GM23338 (cell line): ENCODE measurements at regions not wholly inside any gene's neighbourhood (a gene's known extent, or its start where the extent isn't known, plus 50 kb on each side); places are given as distances from the start of the nearest gene placed in this dataset.

ENCODE experiments used
- ATAC-seq: fragments of 200-7000 bp; cut with Tn5 transposase; 3 replicates; pipeline ENCODE4 v1.9.1; 2020
- DNase-seq: peaks from one replicate; pipeline ENCODE4 v3.0.0-alpha.2; 2015; ENCODE audit warnings: low spot score
- H2AFZ ChIP-seq: fragments of 200-600 bp; sonication (generic); 2 replicates; pipeline ENCODE4 v1.8.0; 2016; ENCODE audit warnings: antibody characterized with exemption, mild to moderate bottlenecking, moderate library complexity
- H3F3A ChIP-seq: fragments of 200-600 bp; sonication (generic); replicated peaks from 2 replicates; pipeline ENCODE4 v1.8.0; 2017; ENCODE audit warnings: antibody characterized with exemption, mixed run types, low read depth
- H3K27ac ChIP-seq: fragments of 200-600 bp; sonication (generic); 2 replicates; pipeline ENCODE4 v1.6.1; 2016; ENCODE audit warnings: low read depth
- H3K27me3 ChIP-seq: fragments of 200-600 bp; sonication (generic); 2 replicates; pipeline ENCODE4 v1.8.0; 2016; ENCODE audit warnings: mild to moderate bottlenecking, mixed run types, moderate library complexity; ENCODE audit not compliant: insufficient read depth
- H3K36me3 ChIP-seq: fragments of 200-600 bp; sonication (generic); 2 replicates; pipeline ENCODE4 v1.8.0; 2016; ENCODE audit warnings: mild to moderate bottlenecking; ENCODE audit not compliant: insufficient read depth
- H3K4me1 ChIP-seq: fragments of 200-600 bp; sonication (generic); 2 replicates; pipeline ENCODE4 v1.8.0; 2016; ENCODE audit warnings: mild to moderate bottlenecking, moderate library complexity; ENCODE audit not compliant: insufficient read depth
- H3K4me2 ChIP-seq: fragments of 200-600 bp; sonication (generic); 2 replicates; pipeline ENCODE4 v1.7.1; 2017; ENCODE audit warnings: mixed run types
- H3K4me3 ChIP-seq: fragments of 200-600 bp; sonication (generic); 2 replicates; pipeline ENCODE4 v1.6.1; 2016; ENCODE audit warnings: mixed run types
- H3K79me2 ChIP-seq: fragments of 200-600 bp; sonication (generic); replicated peaks from 2 replicates; pipeline ENCODE4 v1.8.0; 2017; ENCODE audit warnings: mild to moderate bottlenecking; ENCODE audit not compliant: insufficient read depth
- H3K9me2 ChIP-seq: fragments of 200-600 bp; sonication (generic); 2 replicates; pipeline ENCODE4 v1.8.0; 2017; ENCODE audit not compliant: insufficient read depth
- H4K20me1 ChIP-seq: fragments of 200-600 bp; sonication (generic); replicated peaks from 2 replicates; pipeline ENCODE4 v1.8.0; 2017; ENCODE audit warnings: mild to moderate bottlenecking; ENCODE audit not compliant: insufficient read depth
- H3K27ac Mint-ChIP-seq: 2 replicates; pipeline ENCODE4 v1.8.0; 2020; ENCODE audit warnings: inconsistent platforms, mild to moderate bottlenecking, moderate library complexity, mixed read lengths
- H3K27me3 Mint-ChIP-seq: 3 replicates; pipeline ENCODE4 v1.8.0; 2022; ENCODE audit warnings: low read depth, mild to moderate bottlenecking, moderate library complexity, mixed read lengths, inconsistent platforms; ENCODE audit not compliant: insufficient read depth, poor library complexity
- H3K36me3 Mint-ChIP-seq: 3 replicates; pipeline ENCODE4 v1.8.0; 2021; ENCODE audit warnings: low read depth, mild to moderate bottlenecking, inconsistent platforms, moderate library complexity, mixed read lengths
- H3K4me1 Mint-ChIP-seq: 3 replicates; pipeline ENCODE4 v1.8.0; 2020; ENCODE audit warnings: mild to moderate bottlenecking, inconsistent platforms, mixed read lengths
- H3K4me3 Mint-ChIP-seq: 3 replicates; pipeline ENCODE4 v1.8.0; 2021; ENCODE audit warnings: moderate library complexity, mild to moderate bottlenecking, inconsistent platforms, mixed read lengths
- H3K9me3 Mint-ChIP-seq: 3 replicates; pipeline ENCODE4 v1.8.0; 2020; ENCODE audit warnings: moderate library complexity, mild to moderate bottlenecking, inconsistent platforms, mixed read lengths
- CREB1 ChIP-seq: fragments of 250-450 bp; sonication (Bioruptor Pico); IDR thresholded peaks from 2 replicates; pipeline ENCODE4 v1.5.0; 2020; ENCODE audit warnings: low read depth, mild to moderate bottlenecking, moderate library complexity
- EZH2 ChIP-seq: fragments of 200-600 bp; sonication (generic); IDR thresholded peaks from one replicate; pipeline ENCODE4 v1.8.0; 2017; ENCODE audit warnings: antibody characterized with exemption, mild to moderate bottlenecking, low read depth; ENCODE audit not compliant: unreplicated experiment
- JUNB ChIP-seq: IDR thresholded peaks from one replicate; pipeline ENCODE4 v1.6.1; 2016; ENCODE audit warnings: antibody characterized with exemption; ENCODE audit not compliant: unreplicated experiment
- REST ChIP-seq: IDR thresholded peaks from one replicate; pipeline ENCODE4 v1.6.1; 2018; ENCODE audit warnings: antibody characterized with exemption; ENCODE audit not compliant: unreplicated experiment
- STAT1 ChIP-seq: IDR thresholded peaks from one replicate; pipeline ENCODE4 v1.6.1; 2016; ENCODE audit warnings: antibody characterized with exemption; ENCODE audit not compliant: unreplicated experiment
- ZNF114 ChIP-seq: fragments of 250-450 bp; sonication (Bioruptor Pico); IDR thresholded peaks from 2 replicates; pipeline ENCODE4 v1.5.0; 2020; ENCODE audit warnings: mild to moderate bottlenecking, moderate library complexity
- ZNF331 ChIP-seq: fragments of 250-450 bp; sonication (Bioruptor Pico); IDR thresholded peaks from 2 replicates; pipeline ENCODE4 v1.5.0; 2020; ENCODE audit warnings: low read depth, mild to moderate bottlenecking, moderate library complexity
- ZNF462 ChIP-seq: fragments of 250-450 bp; sonication (Bioruptor Pico); IDR thresholded peaks from 2 replicates; pipeline ENCODE4 v1.5.0; 2020; ENCODE audit warnings: mild to moderate bottlenecking, moderate library complexity

- TF ChIP-seq CREB1 (no peak), STAT1 (no peak), REST (no peak)
These were observed 964.8 kb upstream of the SLIT2 start (continued) for GRCh38 chr4:19286924-19287323.

GRCh38 chr4:19285146-19285545 is 966.6 kb upstream of the SLIT2 start:
- H3K27me3 Mint-ChIP-seq, result no peaks in the 10 kb centered on the region
- no peak for ATAC-seq

GRCh38 chr4:19278665-19279064 is 973.0 kb upstream of the SLIT2 start:
- Mint-ChIP-seq H3K27ac (no peak overlapping the region), H3K27me3 (peaks cover 3% of the 10 kb centered on the region), H3K9me3 (peaks cover 37% of the 10 kb centered on the region), H3K4me1 (no peaks in the 10 kb centered on the region), H3K36me3 (peaks cover 28% of the 10 kb centered on the region), H3K4me3 (no peak overlapping the region)
- Histone ChIP-seq H3K9me2 (0 out of 2 replicates have a peak, but pooled peaks cover 5% of the 10 kb centered on the region), H3F3A (no peaks in the 10 kb centered on the region), H3K4me1 (no peaks in the 10 kb centered on the region), H3K4me2 (no peak overlapping the region), H3K36me3 (no peaks in the 10 kb centered on the region), H3K27ac (no peak overlapping the region), H2AFZ (no peak overlapping the region), H4K20me1 (no peaks in the 10 kb centered on the region), H3K4me3 (no peak overlapping the region), H3K27me3 (no peaks in the 10 kb centered on the region), H3K79me2 (no peaks in the 10 kb centered on the region)
- ATAC-seq, result no peak
- DNase-seq, result no peak
- no peak for TF ChIP-seq STAT1
- TF ChIP-seq ZNF462 (CRISPR knock-in tag), result no peak
- TF ChIP-seq JUNB, result no peak
- no peak for TF ChIP-seq ZNF331
- no peak for TF ChIP-seq CREB1
- no peak for TF ChIP-seq EZH2

More at GRCh38 chr4:19285146-19285545, 966.6 kb upstream of the SLIT2 start:
- H3K4me1 ChIP-seq, result no peaks in the 10 kb centered on the region
- no peak overlapping the region; the same call in 1 of the 2 replicates for H2AFZ ChIP-seq
- DNase-seq, result no peak
- peaks cover 36% of the 10 kb centered on the region for H3K9me3 Mint-ChIP-seq
- H3K36me3 Mint-ChIP-seq, result peaks cover 22% of the 10 kb centered on the region; the same call in 2 of the 3 replicates
- H3K4me2 ChIP-seq, result no peak overlapping the region
- H3K27me3 ChIP-seq, result no peaks in the 10 kb centered on the region
- no peaks in the 10 kb centered on the region for H3K79me2 ChIP-seq
- no peaks in the 10 kb centered on the region for H4K20me1 ChIP-seq
- TF ChIP-seq ZNF114, result no peak
- no peak overlapping the region for H3K4me3 ChIP-seq
- no peaks in the 10 kb centered on the region for H3K36me3 ChIP-seq
- H3F3A ChIP-seq, result no peaks in the 10 kb centered on the region
- no peak overlapping the region for H3K27ac Mint-ChIP-seq
- no peaks in the 10 kb centered on the region for H3K4me1 Mint-ChIP-seq
- H3K9me2 ChIP-seq, result no peaks in the 10 kb centered on the region
- H3K4me3 Mint-ChIP-seq, result no peak overlapping the region
- no peak overlapping the region for H3K27ac ChIP-seq
